GM19455 (cell line): ENCODE measurements at regions not wholly inside any gene's neighbourhood (a gene's known extent, or its start where the extent isn't known, plus 50 kb on each side); places are given as distances from the start of the nearest gene placed in this dataset.
"Not testable (repeated sequence)": the region's sequence is repeated elsewhere in the genome, so short reads cannot be mapped to it uniquely, and the experiment has no call there.

Source experiments
- ATAC-seq: cut with Tn5 transposase; IDR thresholded peaks from one replicate; pipeline ENCODE4 v1.9.1; 2021; ENCODE audit not compliant: unreplicated experiment

DNA sequence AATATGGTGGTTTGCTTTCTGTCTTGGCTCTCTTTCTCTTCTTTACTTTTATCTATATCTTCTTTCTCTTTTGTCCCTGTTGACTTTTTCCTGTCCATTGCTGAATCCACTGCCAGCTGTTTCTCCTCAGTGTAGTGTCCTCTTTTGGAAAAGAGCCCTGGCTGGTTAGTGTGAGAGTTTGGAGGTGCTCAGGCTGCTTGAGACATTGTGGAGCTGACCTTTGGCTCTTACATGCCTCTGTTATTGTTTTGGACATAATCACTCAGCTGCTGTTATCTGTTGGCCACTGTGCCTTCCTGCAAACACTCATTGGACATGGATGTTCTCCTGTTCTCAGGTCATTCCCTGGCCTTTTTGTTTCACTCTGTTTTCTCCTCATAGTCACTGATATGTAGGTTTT is 295.4 kb upstream of the RIOK2 start:
- ATAC-seq: no peak

DNA sequence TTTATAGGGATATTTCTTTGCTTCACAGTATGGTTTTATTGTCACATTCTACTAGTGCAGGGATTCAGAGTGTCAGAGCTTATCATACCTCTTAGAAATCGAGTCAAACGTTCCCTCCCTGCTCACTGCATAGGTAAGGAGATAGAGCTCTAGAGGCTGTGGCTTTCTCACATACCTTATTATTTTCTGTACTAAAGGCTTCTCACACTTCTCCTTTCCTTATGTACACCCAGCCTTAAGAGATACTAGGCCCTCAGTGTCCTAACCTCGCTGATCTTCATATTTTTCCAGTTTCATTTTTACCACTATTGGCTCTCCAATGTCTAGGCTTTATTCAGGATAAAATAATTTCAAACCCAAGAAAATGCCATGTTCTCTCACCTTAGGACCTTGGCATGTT is 297.3 kb upstream of the RIOK2 start:
- no peak for ATAC-seq

DNA sequence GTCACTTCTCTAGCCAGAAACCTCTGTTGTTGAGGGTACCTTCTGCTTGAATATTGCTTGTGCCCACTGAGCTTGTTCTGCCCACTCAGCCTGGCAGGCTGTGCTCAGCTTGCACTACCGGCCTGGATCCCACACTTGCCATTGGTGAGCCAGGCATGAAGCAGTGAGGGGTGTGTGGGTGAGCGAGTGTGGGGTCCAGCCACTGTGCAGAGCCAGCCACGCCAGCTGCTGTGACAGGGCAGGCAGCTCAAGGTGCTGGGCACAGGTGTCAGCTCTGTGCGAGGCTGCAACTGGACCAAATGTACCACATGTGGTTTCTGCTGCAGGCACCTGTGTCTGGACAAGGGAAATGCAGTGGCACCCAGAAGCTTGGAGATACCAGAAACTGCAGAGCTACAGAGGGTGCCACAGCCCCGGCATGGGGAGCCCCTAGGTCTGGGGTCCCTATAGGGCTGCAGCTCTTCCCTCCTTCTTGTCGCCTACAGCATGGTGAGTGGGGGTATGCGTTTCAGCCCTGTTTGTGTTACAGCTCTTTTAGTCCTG is 305.1 kb upstream of the RIOK2 start:
- ATAC-seq: no peak

DNA sequence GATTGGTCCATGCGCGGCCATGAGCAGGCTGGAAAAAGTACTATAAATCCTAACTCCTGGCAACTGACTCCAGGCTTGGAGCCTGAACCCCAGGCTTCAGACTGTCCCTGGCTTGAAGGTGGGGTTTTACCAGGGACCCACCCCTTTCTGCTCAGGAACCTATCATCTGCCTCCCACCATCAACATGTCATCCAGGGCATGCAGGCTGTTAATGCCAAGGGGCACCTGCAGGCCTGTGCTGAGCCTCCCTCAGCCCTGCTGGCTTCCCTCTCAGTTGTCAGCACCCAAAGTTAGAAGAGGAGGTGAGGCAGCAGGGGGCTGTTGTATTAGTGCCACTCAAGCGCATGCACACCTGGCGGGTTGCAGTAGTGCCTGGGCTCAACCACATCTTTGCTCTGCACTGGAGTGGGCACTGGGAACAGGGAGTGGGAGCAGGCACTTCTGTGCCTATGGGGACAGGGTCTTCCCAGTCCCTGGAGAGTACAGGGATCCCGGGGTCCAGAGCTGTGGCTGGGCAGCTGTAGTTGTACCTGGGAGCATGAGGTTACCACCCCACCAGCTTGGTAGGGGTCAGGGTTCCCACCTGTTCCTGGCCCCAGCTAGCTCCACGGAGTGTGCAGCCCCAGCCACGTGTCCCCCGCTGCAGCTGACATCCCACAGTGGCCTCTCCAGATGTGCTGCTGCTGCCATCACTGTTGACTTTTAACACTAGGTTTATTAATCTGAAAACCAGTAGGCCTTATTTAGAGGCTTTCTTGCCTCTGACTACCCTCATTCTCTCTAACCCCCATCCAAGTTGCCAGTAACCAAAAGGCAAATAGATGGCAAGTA is 306.2 kb upstream of the RIOK2 start:
- no peak for ATAC-seq

DNA sequence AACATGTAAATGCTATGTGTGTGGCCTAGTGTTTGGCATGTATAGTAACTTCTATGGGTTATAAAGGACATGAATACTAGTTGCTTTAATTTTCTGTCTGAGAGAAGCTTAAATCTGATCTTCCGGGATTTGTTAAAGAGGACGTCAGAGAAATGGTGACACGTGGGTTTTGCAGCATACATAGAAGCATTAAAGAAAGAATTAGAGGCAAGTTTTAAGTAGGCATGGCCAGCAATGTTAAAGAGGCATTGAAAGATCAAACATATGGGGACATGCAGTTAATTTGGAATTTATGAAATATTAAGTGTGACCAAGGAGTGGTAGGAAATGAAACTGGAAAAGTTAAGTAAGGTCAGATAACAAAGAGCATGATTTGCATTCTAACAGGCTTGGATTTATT is 311.4 kb upstream of the RIOK2 start:
- no peak for ATAC-seq

DNA sequence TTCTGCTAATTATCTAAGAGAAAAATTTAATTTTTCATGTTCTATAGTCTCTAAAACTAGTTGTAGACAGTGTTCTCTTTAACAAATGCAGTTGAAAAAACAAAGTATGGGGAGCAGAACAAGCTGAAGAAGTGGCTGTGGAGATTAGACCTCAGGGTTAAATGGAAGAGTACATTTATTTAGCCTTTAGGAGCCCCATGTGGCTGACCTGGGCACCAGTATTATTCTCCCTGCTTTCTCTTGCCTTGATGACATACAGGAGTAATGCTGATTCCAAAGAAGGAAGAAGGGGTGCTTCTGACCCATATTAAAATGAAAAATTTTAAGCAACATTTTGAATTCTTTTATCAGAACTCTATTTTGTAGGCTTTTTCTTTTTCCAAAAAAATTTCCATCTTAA is 312.3 kb upstream of the RIOK2 start:
- ATAC-seq: no peak

DNA sequence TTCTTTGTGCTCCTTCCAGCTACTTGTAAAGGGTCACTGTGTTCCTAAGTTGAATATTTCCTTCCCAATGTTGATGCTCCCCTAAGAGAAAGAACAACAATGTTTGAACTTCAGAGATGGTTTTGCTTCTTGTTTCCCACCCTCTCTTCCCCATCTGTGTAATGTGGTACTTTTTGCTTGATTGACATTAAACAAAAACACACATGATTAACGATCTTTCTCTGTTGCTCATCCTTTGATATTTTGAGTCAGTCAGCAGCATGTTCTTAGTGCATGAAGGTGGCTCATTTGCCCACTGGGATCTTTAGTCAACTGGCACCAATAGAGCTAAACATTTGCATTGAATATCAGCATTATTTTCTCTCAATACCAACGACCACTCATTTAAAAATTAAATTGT is 313.0 kb upstream of the RIOK2 start:
- ATAC-seq: no peak

DNA sequence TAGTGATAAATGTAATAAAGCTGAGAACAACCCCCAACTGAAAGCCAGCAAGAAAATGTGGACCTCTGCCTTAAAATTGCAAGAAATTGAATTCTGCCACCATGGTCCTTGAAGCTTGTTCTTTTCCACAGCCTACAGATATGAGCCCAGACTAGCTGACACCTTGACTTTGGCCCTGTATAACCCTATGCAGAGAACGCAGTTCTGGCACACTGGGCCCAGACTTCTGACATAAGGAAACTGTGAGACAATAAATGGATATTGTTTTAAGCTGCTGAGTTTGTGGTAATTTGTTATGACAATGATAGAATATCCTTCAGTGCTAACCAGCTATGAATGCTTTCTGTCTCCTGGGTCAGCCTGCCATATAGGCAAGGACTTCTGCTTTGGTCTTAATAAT is 315.6 kb upstream of the RIOK2 start:
- ATAC-seq: no peak

DNA sequence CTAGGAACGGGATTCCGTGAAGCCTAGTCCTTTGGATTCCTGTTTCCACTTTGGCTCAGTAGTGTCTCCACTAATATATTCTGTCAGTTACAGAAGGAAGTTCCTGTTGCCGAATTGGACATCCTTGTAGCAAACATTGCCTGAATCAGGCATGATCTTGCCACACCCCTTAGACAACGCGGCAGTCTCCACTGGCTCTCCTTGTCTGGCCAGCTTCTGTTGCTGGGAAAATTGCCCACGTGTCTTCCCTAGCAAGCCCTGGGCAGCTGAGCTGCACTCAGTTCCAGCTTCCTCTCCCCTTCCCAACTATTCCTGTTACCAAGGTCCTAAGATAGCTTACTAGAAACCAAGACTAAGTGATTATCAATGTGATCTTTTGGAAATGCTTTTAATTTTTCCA is 316.6 kb upstream of the RIOK2 start:
- no peak for ATAC-seq

DNA sequence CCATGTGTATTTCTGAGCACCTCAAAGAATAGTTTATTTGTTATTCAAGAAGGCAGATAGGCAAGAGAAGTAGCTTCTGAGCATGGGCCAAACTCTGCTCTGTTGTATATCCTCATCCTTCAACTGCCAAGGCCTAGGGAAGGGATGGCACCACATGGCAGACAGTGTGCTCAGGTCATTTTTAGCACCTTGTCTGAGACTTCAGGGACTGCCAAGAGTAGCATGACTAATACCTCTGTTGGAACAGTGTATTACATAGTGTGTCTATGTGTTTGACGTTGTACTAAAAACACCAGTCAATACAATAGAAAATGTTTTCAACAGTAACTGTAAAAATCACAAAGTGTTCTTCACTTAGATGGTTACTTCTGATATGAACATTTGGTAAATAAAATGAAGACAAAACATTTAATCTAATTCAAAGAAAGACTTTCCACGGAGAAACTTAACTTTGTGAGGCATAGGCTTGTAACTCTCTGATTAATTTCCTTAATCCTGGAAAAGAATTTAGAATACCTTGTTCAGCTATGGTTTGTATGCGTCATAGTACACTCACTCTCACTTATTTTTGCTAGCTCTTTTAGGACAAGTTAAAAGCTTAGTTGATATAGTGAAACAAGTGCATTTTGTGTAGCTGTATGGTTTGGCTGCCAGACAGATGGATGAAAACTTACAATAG is 318.4 kb upstream of the RIOK2 start:
- no peak for ATAC-seq

DNA sequence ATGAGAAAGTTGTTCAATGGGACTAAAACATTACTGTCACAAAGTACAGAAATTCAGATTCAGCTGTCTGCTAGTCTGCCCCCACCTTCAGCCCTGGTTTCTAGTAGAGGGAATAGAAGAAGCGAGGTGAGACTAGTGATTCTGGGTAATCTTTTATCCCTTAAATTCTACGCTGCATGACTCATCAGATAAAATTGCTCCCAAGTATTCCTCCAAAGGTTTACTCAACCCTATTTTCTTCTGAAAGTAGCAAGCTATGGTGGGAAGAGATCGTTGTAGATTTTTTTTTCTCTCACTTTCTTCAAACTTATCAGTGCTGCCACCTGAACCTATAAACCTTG is 318.9 kb upstream of the RIOK2 start:
- no peak for ATAC-seq

DNA sequence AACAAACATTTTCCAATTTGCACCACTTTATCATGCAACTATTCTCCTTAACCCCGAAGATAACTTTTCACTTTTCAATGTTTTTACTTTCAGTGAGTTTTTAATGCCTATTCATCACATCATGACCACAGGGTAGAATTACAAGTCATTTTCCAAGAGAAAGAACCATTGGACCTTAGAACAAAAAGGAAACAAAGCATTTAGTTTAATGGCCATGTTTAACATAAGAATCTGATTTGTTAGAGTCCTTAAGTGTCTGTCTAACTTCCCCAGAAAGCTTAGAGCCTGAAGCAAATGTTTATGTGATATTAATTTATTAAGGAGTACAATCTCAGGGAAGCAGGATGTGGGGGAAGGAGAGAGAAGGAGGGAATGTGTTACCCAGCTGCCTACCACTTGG is 325.8 kb upstream of the RIOK2 start:
- no peak for ATAC-seq

DNA sequence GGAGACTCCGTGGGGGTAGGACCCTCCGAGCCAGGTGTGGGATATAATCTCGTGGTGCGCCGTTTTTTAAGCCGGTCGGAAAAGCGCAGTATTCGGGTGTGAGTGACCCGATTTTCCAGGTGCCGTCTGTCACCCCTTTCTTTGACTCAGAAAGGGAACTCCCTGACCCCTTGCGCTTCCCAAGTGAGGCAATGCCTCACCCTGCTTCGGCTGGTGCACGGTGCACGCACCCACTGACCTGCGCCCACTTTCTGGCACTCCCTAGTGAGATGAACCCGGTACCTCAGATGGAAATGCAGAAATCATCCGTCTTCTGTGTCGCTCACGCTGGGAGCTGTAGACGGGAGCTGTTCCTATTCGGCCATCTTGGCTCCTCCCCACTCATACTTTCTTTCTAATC is 336.5 kb upstream of the RIOK2 start:
- ATAC-seq: not testable (repeated sequence)

DNA sequence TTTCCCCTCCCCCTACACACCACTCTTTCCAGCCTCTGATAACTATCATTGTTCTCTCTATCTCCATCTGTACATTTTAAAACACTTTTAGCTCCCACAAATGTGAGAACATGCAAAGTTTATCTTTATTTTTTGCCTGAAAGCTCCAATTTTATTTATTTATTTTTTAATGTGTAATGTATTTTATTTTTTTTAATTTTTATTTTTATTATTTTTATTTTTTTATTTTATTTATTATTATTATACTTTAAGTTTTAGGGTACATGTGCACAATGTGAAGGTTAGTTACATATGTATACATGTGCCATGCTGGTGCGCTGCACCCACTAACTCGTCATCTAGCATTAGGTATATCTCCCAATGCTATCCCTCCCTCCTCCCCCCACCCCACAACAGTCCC is 340.3 kb upstream of the RIOK2 start:
- ATAC-seq: not testable (repeated sequence)

DNA sequence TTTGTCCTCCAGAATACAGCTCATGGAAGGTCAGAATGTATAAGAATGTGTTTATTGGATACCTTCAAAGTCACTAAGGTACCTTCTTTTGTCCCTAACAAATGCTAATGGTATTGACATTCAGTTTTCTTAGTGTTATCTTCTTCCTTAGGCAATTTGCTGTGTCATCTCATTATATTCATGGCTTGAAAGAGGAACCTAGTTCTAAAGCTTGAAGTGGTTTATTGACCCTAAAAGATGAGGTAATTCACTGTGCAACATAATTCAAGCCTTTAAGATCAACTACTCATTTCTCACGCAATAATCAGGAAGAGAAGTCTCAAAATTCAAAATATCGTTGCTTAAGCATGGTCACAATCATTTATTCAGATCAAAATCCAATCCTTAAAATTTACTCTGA is 342.7 kb upstream of the RIOK2 start:
- no peak for ATAC-seq

DNA sequence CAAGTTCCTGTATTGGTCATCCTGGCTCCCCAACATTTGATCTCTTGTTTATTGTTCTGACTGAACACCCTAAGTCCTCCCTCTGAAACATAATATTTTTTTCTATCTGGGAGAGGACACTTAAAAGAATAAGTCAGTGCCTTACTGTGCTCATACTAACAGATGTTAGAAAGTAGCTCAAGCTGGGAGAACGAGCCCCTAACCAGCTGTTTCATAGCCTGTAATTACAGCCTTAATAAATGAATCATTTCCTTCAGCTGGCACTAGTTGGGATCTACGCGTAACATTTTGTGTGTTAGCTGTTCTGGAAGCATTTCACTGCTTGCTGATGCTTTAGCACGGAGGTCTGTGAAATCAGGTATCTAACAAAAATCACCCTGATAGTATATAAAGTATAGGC is 345.9 kb upstream of the RIOK2 start:
- ATAC-seq: no peak

DNA sequence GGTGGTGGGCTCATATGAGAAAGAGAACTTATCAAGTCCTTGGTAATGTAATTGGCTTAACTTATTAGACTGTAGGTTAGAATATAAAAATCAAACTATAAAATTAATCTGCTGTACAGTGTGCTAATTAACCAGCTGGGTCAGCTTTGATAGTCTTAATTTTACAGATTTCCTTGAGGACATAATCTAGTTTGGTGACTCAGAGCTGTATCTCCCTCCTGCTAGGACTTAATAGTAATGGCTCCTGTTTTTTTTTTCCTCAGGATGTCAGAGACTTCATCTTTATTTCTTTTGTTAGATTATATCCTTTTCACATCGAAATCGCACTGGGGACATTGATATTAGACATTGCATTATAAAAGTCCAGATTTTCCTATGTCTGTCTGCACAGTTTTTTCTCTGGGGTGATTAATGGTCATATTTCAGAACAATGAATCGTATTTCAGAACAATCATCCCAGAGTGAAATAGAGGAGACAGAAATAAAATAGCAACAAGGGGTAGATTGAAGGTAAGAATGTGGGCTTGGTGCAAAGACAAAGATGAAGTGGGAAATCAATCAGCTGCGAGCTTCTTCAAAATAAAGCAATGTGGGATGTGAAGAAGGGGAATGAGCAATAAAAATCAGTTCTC is 346.4 kb upstream of the RIOK2 start:
- ATAC-seq: no peak

DNA sequence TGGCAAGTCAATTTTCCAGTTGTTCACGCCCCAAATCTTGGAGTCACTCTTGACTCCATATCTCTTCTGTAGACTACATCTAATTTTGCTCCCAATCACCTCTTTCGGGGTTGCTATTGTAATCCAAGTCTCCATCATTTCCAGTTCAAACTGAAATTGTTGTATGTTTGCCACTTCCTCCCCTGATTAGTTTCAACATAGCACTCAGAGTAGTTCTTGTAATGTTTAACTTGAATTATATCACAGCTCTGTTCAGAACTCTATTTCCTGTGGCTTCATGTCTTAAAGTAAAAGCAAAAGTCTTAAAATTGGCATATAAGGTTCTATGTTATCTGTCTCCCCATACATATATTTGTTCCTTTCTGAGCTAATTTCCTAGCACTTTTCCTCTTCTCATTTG is 348.5 kb upstream of the RIOK2 start:
- ATAC-seq: no peak

DNA sequence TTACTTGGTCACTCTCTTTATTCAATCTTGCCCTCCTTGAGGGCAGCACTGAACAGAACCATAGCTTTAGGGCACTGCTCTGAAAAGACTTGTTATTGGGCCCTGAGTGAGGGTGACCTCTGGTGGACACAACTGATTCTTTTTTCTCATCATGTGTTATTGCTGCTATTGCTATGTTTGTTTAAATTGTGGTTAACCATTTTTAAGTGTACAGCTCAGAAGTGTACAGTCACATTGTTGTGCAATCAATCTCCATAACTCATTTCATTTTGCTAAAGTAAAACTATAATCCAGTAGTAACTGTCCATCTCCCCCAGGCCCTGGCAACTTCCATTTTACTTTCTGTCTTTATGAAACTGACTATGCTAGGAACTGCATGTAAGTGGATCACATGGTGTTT is 351.1 kb upstream of the RIOK2 start:
- ATAC-seq: peak; percentile 65

DNA sequence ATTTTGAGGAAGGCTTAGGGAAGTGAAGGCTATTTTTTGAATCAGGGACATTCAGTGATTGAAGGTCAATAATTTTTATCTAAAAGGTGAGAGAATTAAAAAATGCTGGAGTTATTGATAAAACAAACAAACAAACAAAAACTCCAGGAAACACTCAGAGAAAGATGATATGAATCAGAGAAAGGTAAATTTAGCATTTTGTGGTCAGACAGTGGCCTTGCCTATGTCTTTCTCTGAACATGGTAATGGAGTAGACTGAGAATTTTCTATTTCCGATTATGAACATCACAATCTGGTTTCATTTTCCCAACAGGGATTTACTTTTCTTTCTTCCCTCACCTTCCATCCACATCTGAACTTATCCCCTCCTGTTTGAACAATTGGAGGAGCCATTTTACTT is 353.6 kb upstream of the RIOK2 start:
- ATAC-seq: no peak

DNA sequence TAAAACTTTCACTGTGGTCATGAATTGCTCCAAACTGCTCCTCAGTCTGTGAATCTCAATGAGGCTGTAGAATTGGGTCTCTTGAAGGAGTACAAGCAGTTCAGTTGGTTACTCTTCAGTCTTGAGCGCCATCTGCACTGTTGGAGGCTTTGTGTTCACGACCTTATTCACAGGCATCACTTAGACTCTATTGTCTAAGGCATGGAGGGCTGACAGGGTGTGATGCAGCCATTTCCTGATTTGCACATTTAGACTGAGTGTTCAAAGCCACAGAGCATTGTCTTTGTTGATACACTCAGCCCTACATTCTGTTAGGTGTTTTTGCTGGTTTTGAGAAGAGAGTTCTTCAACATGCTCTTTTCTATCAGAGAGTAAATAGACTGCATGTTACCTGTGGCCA is 355.9 kb upstream of the RIOK2 start:
- ATAC-seq: no peak

DNA sequence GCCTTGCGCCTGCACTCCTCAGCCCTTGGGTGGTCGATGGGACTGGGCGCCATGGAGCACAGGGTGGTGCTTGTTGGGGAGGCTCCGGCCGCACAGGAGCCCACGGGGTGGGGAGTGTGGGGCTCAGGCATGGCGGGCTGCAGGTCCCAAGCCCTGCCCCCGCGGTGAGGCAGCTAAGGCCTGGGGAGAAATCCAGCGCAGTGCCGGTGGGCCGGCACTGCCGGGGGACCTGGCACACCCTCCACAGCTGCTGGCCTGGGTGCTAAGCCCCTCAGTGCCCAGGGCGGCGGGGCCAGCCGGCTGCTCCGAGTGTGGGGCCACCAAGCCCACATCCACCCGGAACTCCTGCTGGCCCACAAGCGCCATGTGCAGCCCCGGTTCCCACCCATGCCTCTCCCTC is 358.8 kb upstream of the RIOK2 start:
- no peak for ATAC-seq
